HG02885 (cell line): ENCODE measurements at regions not wholly inside any gene's neighbourhood (a gene's known extent, or its start where the extent isn't known, plus 50 kb on each side); places are given as distances from the start of the nearest gene placed in this dataset.

ENCODE experiments used
- ATAC-seq: cut with Tn5 transposase; IDR thresholded peaks from one replicate; pipeline ENCODE4 v1.9.1; 2021; ENCODE audit warnings: mild to moderate bottlenecking; ENCODE audit not compliant: unreplicated experiment, poor library complexity

DNA sequence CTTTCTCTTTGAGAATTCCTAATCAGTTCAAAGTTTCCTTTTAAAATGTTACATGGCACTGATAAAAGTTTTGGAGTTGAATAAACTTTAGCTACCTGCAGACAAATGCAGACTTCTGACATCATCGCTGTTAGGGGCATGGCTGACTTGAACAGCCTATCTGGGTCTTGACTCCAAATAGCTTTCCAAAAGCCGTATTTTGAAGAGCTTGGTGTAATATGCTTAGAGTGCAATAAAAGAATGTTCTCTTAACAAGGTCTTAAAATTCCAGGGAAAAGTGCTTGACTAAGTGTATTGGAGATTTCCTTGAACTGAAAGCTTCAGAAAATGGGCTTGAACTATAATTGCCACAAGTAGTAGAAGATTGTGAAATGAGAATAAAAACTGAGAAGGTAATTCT is 342.9 kb upstream of the DCC start:
- no peak for ATAC-seq

- ATAC-seq: no peak
Observed at GRCh38 chr18:51998066-51998465, 341.9 kb upstream of the DCC start.

- no peak for ATAC-seq
Observed at GRCh38 chr18:51998711-51999110, 341.3 kb upstream of the DCC start.

- ATAC-seq: no peak
Observed at GRCh38 chr18:51999351-51999750, 340.6 kb upstream of the DCC start.

DNA sequence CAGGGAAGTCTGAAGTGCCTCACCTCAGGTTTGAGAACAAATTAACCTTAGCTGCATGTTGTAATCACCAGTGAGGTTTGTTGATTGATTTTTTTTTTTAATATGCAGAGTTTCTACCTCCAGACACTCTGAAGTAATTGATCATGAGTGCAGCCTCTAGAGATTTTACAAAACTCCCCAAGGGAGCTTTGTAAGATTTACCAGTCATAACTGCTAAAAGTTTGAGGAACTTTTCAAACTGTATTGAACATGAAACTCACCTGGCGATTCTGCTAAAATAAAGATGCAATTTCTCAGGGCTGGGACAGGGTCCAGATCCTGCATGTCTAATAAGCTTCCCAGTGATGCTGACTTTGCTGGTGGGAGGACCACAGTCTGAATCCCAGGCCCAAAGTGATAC is 339.6 kb upstream of the DCC start:
- no peak for ATAC-seq

GRCh38 chr18:52001106-52001505 is 338.9 kb upstream of the DCC start:
- ATAC-seq: no peak

- ATAC-seq: no peak
Observed at GRCh38 chr18:52002600-52002999, 337.4 kb upstream of the DCC start.

DNA sequence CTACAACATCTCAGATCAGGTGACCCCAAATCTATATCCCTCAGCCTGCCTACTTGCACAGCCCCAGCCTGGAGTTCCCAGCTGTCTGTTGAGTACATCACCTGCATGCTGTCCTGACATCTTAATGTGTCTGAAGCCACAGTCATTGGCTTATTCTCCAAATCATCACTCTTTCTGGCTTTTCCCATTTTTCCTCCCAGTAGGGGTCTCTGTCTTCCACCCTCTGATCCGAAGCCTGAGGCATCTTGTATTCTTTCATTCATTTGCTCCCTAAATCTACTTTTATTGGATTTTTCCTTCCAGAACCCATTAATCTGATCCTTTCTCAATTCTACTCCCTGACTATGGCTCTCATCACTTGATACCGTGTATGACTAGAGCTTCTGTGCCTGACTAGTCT is 332.9 kb upstream of the DCC start:
- ATAC-seq: no peak

DNA sequence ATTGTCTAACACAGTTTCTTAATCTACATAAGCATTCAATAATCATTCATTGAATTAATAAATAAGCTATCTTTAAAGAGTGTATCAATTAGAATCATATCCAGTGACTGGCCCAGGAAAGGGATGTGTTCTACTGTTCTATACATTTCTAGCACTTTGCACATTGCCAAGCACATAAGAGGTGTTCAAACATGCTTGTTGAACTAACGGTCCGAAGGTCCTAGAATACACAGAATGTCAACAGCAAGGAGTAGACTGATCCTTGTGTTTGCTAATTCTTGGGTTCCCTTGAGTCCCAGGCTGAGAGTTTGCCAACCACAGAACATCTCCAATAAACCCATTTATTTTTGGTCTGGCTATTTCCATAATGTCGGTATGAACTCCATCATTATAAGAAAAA is 331.7 kb upstream of the DCC start:
- no peak for ATAC-seq

GRCh38 chr18:52008736-52009135 is 331.3 kb upstream of the DCC start:
- no peak for ATAC-seq

DNA sequence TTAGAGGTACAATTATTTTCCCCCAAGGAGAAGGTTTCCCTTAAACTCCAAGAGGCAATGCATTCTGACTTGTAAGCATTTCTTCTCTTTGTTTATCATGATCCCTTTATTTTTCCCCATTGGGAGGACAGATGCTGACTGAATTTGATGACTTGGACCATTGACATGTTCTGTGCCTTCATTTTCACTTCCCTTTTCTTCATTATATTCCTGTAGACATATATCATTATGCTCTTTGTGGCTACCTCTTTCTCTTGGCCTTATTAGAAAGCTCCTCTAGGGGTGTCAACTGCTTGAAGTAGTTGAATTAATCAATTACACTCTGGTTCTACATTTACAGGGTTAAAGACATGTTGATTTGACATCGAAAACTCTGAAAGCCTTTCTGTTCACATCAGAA is 330.0 kb upstream of the DCC start:
- ATAC-seq: no peak

GRCh38 chr18:52045946-52046675 is 293.9 kb upstream of the DCC start:
- ATAC-seq: no peak

GRCh38 chr18:52046842-52047241 is 293.2 kb upstream of the DCC start:
- no peak for ATAC-seq

- ATAC-seq: no peak
Observed at GRCh38 chr18:52054324-52054723, 285.7 kb upstream of the DCC start.

DNA sequence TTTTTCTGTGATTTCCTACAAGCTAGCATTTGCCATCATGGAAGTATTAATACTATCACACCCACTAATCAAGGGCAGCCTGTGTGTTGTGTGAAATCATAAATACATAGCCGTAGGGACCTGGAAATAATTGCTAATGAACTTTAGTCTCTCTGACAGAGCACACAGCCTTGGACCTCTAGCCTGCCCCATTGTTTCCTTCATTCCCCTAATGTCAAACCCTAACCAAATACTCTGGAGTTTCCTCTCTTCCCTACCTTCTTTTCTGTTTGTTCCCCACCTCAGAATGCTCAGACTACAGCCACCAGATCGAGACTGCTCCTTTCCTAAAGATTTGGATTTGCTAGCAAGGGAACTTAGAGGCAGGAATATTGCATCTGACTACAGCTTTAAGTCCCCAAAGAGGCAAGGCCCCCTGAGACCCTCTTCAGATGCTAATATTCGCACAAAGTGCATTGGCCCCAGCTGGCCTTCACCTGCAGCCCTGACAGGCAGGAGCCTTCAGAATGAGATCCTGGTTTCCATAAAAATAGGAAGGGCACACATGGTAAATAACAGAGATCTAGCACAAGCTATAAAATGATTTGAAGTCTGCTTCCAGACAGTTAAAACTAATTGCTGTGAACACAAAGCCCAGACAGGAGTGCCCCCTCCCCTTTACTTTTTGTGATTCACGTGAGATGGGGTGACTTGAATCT is 279.2 kb upstream of the DCC start:
- no peak for ATAC-seq

GRCh38 chr18:52063923-52064322 is 276.1 kb upstream of the DCC start:
- ATAC-seq: no peak

GRCh38 chr18:52069201-52069600 is 270.8 kb upstream of the DCC start:
- ATAC-seq: no peak

GRCh38 chr18:52070291-52070756 is 269.7 kb upstream of the DCC start:
- no peak for ATAC-seq

- no peak for ATAC-seq
Observed at GRCh38 chr18:52077251-52077983, 262.6 kb upstream of the DCC start.

DNA sequence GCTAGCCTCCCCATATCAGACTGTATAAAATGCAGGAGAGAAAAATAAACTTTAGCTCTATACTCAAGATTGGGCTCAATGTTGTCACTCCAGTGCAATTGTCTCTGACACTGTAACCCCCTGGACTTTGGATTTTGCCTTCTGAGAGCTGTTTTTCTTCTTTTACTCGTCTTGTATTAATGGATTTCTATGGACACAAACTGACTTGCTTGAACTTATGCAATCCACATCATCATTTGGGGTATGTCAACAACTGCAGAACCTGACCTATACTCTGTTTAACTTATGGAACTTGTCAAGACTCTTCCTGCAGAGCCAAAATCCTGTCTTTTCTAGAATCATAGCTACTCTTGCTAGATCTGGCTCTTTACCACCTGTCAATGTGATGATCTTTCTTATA is 257.8 kb upstream of the DCC start:
- ATAC-seq: no peak

DNA sequence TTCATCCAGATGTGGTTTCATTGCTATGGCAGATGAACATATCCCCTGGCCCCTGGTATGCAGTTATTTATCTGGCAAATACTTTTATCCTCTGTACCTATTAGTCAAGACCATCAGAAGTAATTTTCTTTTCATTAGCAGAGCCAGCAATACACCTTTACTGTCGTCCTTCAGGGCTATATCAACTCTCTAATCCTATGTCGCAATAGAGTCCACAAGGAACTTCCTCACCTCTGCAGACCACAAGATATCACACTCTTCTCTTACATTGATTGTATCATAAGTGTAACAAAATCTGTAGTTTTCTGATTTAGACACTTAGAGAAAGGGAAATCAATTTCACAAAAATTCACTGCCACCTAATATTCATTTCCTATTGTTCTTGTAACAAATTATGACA is 252.9 kb upstream of the DCC start:
- no peak for ATAC-seq
